K562 (cell line): ENCODE measurements at regions not wholly inside any gene's neighbourhood (a gene's known extent, or its start where the extent isn't known, plus 50 kb on each side); places are given as distances from the start of the nearest gene placed in this dataset.

ENCODE experiments used
- ATAC-seq: fragments of 200-7000 bp; cut with Tn5 transposase; 3 replicates; pipeline ENCODE4 v1.9.1; 2020; ENCODE audit warnings: moderate library complexity
- BruUV-seq: library from RNA; stranded (reverse); fragments of 400-500 nt; replicated peaks from 2 replicates; lab custom pipeline; 2021; lab: Mats Ljungman, UMichigan
- CTCF ChIA-PET: fragments of 300-600 bp; formaldehyde crosslinking; extraction: SDS; loops from one replicate; lab custom pipeline; 2021; ENCODE audit warnings: low intra/inter-chr PET ratio; lab: Yijun Ruan, JAX
- POLR2A ChIA-PET: fragments of 300-600, 350-650 bp; sonication (Branson Sonifier 250); formaldehyde crosslinking; extraction: SDS; loops from one replicate; lab custom pipeline; 2021; ENCODE audit warnings: antibody characterized with exemption, inconsistent platforms; lab: Yijun Ruan, JAX
- DNase-seq, 4 experiments: peaks; one replicate each; pipeline versions ENCODE4 v3.0.0 to v3.0.0-alpha.2; 2011 to 2018; ENCODE audit warnings: low spot score in 3 of 4, mixed read lengths in 3 of 4; ENCODE audit errors: extremely low read depth in 1 of 4
- FAIRE-seq: peaks from 2 replicates; lab custom pipeline; 2011; peaks lifted over from hg19 to GRCh38; lab: Jason Lieb, UNC
- H2AFZ ChIP-seq: 2 replicates; pipeline ENCODE4 v1.6.0; 2011; ENCODE audit warnings: low read depth, low read length, control low read depth, inconsistent platforms
- H3K27ac ChIP-seq: fragments of 200-600 bp; 3 replicates; pipeline ENCODE4 v1.8.0; 2011; ENCODE audit warnings: low read depth, mild to moderate bottlenecking, control low read depth, inconsistent platforms, low read length, moderate library complexity, mixed read lengths; ENCODE audit errors: extremely low read depth
- H3K27me3 ChIP-seq, 2 experiments: fragments of 300-600 bp in 1 of 2; 2 replicates in 1 of 2; 3 replicates in 1 of 2; pipeline versions ENCODE4 v1.6.0 to v1.8.0; 2011; ENCODE audit warnings: inconsistent platforms in 2 of 2, low read length in 2 of 2, mild to moderate bottlenecking in 1 of 2, mixed read lengths in 1 of 2, moderate library complexity in 1 of 2; ENCODE audit not compliant: control insufficient read depth in 2 of 2, insufficient read depth in 2 of 2
- H3K36me3 ChIP-seq: fragments of 300-600 bp; 3 replicates; pipeline ENCODE4 v1.8.0; 2011; ENCODE audit warnings: mild to moderate bottlenecking, low read length, inconsistent platforms; ENCODE audit not compliant: control insufficient read depth, insufficient read depth
- H3K4me1 ChIP-seq, 2 experiments: fragments of 200-600 bp in 1 of 2; replicated peaks in 1 of 2; 2 replicates in 1 of 2; 3 replicates in 1 of 2; pipeline versions ENCODE4 v1.5.1 to v1.8.0; 2011; ENCODE audit warnings: inconsistent platforms in 2 of 2, low read length in 2 of 2, mild to moderate bottlenecking in 1 of 2, mixed read lengths in 1 of 2, moderate library complexity in 1 of 2; ENCODE audit not compliant: control insufficient read depth in 2 of 2, insufficient read depth in 2 of 2
- H3K4me2 ChIP-seq: 2 replicates; pipeline ENCODE4 v1.6.1; 2011; ENCODE audit warnings: low read length, control low read depth, inconsistent platforms, mixed read lengths; ENCODE audit not compliant: insufficient read depth
- H3K4me3 ChIP-seq: fragments of 200-600 bp; sonication (generic), shearing (Covaris generic); 2 replicates; pipeline ENCODE4 v1.5.1; 2016; ENCODE audit warnings: control low read depth, inconsistent platforms
- H3K79me2 ChIP-seq: fragments of 200-600 bp; 3 replicates; pipeline ENCODE4 v1.8.0; 2011; ENCODE audit warnings: low read length, inconsistent platforms; ENCODE audit not compliant: control insufficient read depth, insufficient read depth
- H3K9ac ChIP-seq, 2 experiments: 2 replicates each; pipeline versions ENCODE4 v1.6.0 to v1.6.1; 2011; ENCODE audit warnings: low read depth in 2 of 2, low read length in 2 of 2, control low read depth in 1 of 2, inconsistent platforms in 1 of 2, mild to moderate bottlenecking in 1 of 2, mixed read lengths in 1 of 2; ENCODE audit not compliant: insufficient read depth in 1 of 2
- H3K9me1 ChIP-seq: one replicate; pipeline ENCODE4 v1.6.0; 2011; ENCODE audit warnings: inconsistent platforms, mild to moderate bottlenecking, low read length, moderate library complexity; ENCODE audit not compliant: control insufficient read depth, insufficient read depth
- H3K9me3 ChIP-seq: replicated peaks from 2 replicates; pipeline ENCODE4 v1.5.1; 2011; ENCODE audit warnings: low read depth, low read length, inconsistent platforms; ENCODE audit not compliant: control insufficient read depth, insufficient read depth
- H4K20me1 ChIP-seq: replicated peaks from 2 replicates; pipeline ENCODE4 v1.6.1; 2011; ENCODE audit warnings: low read length, inconsistent platforms, mixed read lengths; ENCODE audit not compliant: control insufficient read depth, insufficient read depth
- CCAR2 ChIP-seq: fragments of 200-400 bp; formaldehyde crosslinking; IDR thresholded peaks from 2 replicates; pipeline ENCODE4 v1.6.1; 2017; ENCODE audit warnings: mild to moderate bottlenecking, low read depth, low read length
- ILF3 ChIP-seq: fragments of 450-650 bp; IDR thresholded peaks from 2 replicates; pipeline ENCODE4 v1.6.1; 2018; ENCODE audit warnings: antibody characterized with exemption, mild to moderate bottlenecking, moderate library complexity, borderline replicate concordance
- NELFE ChIP-seq: IDR thresholded peaks from 2 replicates; pipeline ENCODE4 v1.6.1; 2011; ENCODE audit warnings: mild to moderate bottlenecking; ENCODE audit not compliant: insufficient read depth, insufficient read length
- NFRKB ChIP-seq: fragments of 450-650 bp; IDR thresholded peaks from 2 replicates; pipeline ENCODE4 v1.6.1; 2016; ENCODE audit warnings: low read depth
- SMARCB1 ChIP-seq: IDR thresholded peaks from 2 replicates; pipeline ENCODE4 v1.6.1; 2011; ENCODE audit warnings: improper control_type of control experiment, low read depth; ENCODE audit not compliant: insufficient read length
- SRSF1 ChIP-seq: fragments of 200-400 bp; formaldehyde crosslinking; IDR thresholded peaks from 2 replicates; pipeline ENCODE4 v1.6.1; 2017; ENCODE audit warnings: mild to moderate bottlenecking, low read depth, low read length, moderate library complexity
- WGBS: fragments of 100-300 bp; shearing (Covaris generic); methylation state at CpG from one replicate; pipeline ENCODE4 v1.1.6; 2016; ENCODE audit warnings: low coverage, mixed read lengths; ENCODE audit not compliant: insufficient coverage; ENCODE audit errors: missing lambda C conversion rate; 5-methylcytosine and 5-hydroxymethylcytosine counted together
- in situ Hi-C: fragments of 300-500 bp; cut with MboI; formaldehyde crosslinking; loops from 4 replicates; pipeline ENCODE4 v1.15.0; 2018; ENCODE audit warnings: inconsistent platforms, mixed read lengths
- intact Hi-C: fragments of 100-400 bp; cut with micrococcal nuclease; formaldehyde crosslinking; loops from 2 replicates; pipeline ENCODE4 v1.14.2; 2022
- TF ChIP-seq, protein P1 (sequence below): fragments of 450-650 bp; IDR thresholded peaks from 2 replicates; pipeline ENCODE4 v1.6.1; 2018; ENCODE audit not compliant: partially characterized antibody
- TF ChIP-seq, protein P2 (sequence below): IDR thresholded peaks from 3 replicates; pipeline ENCODE4 v1.6.1; 2011; ENCODE audit warnings: borderline replicate concordance, mild to moderate bottlenecking; ENCODE audit not compliant: insufficient read length, insufficient read depth

DNA sequence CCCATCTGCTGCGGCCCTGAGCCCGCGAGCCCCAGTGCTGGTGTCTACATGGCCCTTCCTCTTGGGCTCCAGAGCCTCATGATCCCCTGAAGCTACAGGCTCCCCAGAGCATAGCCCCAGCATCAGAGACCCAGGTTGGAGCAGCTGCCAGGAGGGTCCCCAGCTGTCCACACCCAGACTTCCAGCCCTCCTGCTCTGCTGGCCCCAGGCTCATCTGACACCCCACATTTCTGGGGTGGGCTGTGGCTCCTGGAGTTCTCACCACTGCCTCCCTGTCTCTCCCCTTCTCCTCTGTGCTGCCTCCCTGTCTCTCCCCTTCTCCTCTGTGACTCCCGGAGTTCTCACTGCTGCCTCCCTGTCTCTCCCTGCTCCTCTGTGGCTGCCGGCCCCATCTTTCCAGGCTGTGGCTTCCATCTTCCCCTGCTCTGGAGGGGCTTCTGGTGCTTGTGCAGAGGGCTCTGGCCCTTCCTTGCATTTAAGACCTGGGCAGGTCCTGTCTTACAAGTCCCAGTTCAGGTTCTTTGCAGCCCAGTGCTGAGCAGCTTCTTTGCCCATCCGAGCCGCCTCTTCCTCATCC lies 108.1 kb downstream of the ERMARD start:
- no peaks in the 10 kb centered on the region for H3K4me1 ChIP-seq
- in situ Hi-C loops (no loop called here), intact Hi-C loops (no loop called here)
- H3K27me3 ChIP-seq = peaks cover 22 to 59% of the 10 kb centered on the region in 2 experiments
- FAIRE-seq (no peak), DNase-seq (no peak), ATAC-seq (no peak)
- H3K9me3 ChIP-seq = no peaks in the 10 kb centered on the region; the same call in 1 of the 2 replicates
- no peak overlapping the region for H2AFZ ChIP-seq
- H3K27ac ChIP-seq = no peak overlapping the region
- H3K36me3 ChIP-seq = no peaks in the 10 kb centered on the region
- H3K4me3 ChIP-seq = no peak overlapping the region
- no peak overlapping the region for H3K4me2 ChIP-seq
- ChIA-PET POLR2A (interaction anchor here (1.5 to 2.3 kb wide), 2 partner anchors 8 to 17 kb away, joined by 6 to 8 read pairs; no protein-coding TSS in a partner anchor), CTCF (no interaction called here)
- H3K9ac ChIP-seq = no peak overlapping the region
- no peaks in the 10 kb centered on the region for H3K9me1 ChIP-seq
- WGBS = 0% methylated on average over 7 of the region's 7 CpGs
- no peaks in the 10 kb centered on the region for H3K79me2 ChIP-seq
- BruUV-seq = no TSS peak
- no peaks in the 10 kb centered on the region for H4K20me1 ChIP-seq
- TF ChIP-seq, protein P1, sequence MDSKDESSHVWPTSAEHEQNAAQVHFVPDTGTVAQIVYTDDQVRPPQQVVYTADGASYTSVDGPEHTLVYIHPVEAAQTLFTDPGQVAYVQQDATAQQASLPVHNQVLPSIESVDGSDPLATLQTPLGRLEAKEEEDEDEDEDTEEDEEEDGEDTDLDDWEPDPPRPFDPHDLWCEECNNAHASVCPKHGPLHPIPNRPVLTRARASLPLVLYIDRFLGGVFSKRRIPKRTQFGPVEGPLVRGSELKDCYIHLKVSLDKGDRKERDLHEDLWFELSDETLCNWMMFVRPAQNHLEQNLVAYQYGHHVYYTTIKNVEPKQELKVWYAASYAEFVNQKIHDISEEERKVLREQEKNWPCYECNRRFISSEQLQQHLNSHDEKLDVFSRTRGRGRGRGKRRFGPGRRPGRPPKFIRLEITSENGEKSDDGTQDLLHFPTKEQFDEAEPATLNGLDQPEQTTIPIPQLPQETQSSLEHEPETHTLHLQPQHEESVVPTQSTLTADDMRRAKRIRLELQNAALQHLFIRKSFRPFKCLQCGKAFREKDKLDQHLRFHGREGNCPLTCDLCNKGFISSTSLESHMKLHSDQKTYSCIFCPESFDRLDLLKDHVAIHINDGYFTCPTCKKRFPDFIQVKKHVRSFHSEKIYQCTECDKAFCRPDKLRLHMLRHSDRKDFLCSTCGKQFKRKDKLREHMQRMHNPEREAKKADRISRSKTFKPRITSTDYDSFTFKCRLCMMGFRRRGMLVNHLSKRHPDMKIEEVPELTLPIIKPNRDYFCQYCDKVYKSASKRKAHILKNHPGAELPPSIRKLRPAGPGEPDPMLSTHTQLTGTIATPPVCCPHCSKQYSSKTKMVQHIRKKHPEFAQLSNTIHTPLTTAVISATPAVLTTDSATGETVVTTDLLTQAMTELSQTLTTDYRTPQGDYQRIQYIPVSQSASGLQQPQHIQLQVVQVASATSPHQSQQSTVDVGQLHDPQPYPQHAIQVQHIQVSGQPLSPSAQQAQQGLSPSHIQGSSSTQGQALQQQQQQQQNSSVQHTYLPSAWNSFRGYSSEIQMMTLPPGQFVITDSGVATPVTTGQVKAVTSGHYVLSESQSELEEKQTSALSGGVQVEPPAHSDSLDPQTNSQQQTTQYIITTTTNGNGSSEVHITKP = no peak
- TF ChIP-seq, protein P2, sequence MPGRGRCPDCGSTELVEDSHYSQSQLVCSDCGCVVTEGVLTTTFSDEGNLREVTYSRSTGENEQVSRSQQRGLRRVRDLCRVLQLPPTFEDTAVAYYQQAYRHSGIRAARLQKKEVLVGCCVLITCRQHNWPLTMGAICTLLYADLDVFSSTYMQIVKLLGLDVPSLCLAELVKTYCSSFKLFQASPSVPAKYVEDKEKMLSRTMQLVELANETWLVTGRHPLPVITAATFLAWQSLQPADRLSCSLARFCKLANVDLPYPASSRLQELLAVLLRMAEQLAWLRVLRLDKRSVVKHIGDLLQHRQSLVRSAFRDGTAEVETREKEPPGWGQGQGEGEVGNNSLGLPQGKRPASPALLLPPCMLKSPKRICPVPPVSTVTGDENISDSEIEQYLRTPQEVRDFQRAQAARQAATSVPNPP = no peak
- TF ChIP-seq ILF3 (no peak), NELFE (no peak), NFRKB (no peak), SRSF1 (no peak), CCAR2 (no peak), SMARCB1 (no peak)
- TF ChIP-seq, all 486 proteins: peak for 0
